CD14-positive monocyte (primary cell): ENCODE measurements at regions not wholly inside any gene's neighbourhood (a gene's known extent, or its start where the extent isn't known, plus 50 kb on each side); places are given as distances from the start of the nearest gene placed in this dataset.

Source experiments
- DNase-seq, 3 donors: peaks; one replicate each; pipeline ENCODE4 v3.0.0-alpha.2; 2011 to 2022
- H2AFZ ChIP-seq: 2 replicates; pipeline ENCODE4 v1.6.0; 2012; ENCODE audit warnings: mild to moderate bottlenecking, low read depth, low read length, inconsistent platforms; ENCODE audit not compliant: insufficient read depth, poor library complexity, severe bottlenecking
- H3K27ac ChIP-seq, 2 donors: 1 replicate in 1 of 2; 2 replicates in 1 of 2; pipeline ENCODE4 v1.5.1; 2012 to 2013; ENCODE audit warnings: low read length in 2 of 2, control low read depth in 1 of 2, inconsistent platforms in 1 of 2, low read depth in 1 of 2, mild to moderate bottlenecking in 1 of 2
- H3K27me3 ChIP-seq, 2 donors: one replicate each; pipeline versions ENCODE4 v1.6.0 to v1.6.1; 2011 to 2013; ENCODE audit warnings: low read length in 2 of 2; ENCODE audit not compliant: control insufficient read depth in 2 of 2, insufficient read depth in 2 of 2
- H3K36me3 ChIP-seq, 2 donors: replicated peaks in 1 of 2; 1 replicate in 1 of 2; 2 replicates in 1 of 2; pipeline versions ENCODE4 v1.5.1 to v1.6.1; 2012 to 2013; ENCODE audit warnings: low read length in 2 of 2, control low read depth in 1 of 2, inconsistent platforms in 1 of 2, mild to moderate bottlenecking in 1 of 2; ENCODE audit not compliant: insufficient read depth in 2 of 2, control insufficient read depth in 1 of 2
- H3K4me1 ChIP-seq, 2 donors: 1 replicate in 1 of 2; 2 replicates in 1 of 2; pipeline versions ENCODE4 v1.5.1 to v1.6.1; 2012 to 2013; ENCODE audit warnings: low read length in 2 of 2, control low read depth in 1 of 2, inconsistent platforms in 1 of 2, mild to moderate bottlenecking in 1 of 2, moderate library complexity in 1 of 2; ENCODE audit not compliant: insufficient read depth in 2 of 2, control insufficient read depth in 1 of 2
- H3K4me2 ChIP-seq: replicated peaks from 2 replicates; pipeline ENCODE3; 2012; ENCODE audit warnings: low read length, moderate library complexity, mild to moderate bottlenecking; ENCODE audit not compliant: poor library complexity, severe bottlenecking; ENCODE audit errors: extremely low read depth
- H3K4me3 ChIP-seq, 3 experiments: fragments of 200-600 bp in 1 of 3; sonication (generic) in 1 of 3; replicated peaks in 1 of 3; 1 replicate in 2 of 3; 2 replicates in 1 of 3; pipeline ENCODE4 v1.5.1; 2011 to 2013; ENCODE audit warnings: low read length in 3 of 3, mild to moderate bottlenecking in 3 of 3, control low read depth in 2 of 3, low read depth in 2 of 3, inconsistent platforms in 1 of 3, moderate library complexity in 1 of 3
- H3K79me2 ChIP-seq: 2 replicates; pipeline ENCODE4 v1.6.0; 2012; ENCODE audit warnings: mild to moderate bottlenecking, control low read depth, inconsistent platforms, low read length, moderate library complexity; ENCODE audit not compliant: insufficient read depth
- H3K9ac ChIP-seq: 2 replicates; pipeline ENCODE4 v1.6.0; 2017; ENCODE audit warnings: low read length, mild to moderate bottlenecking; ENCODE audit not compliant: insufficient read depth, poor library complexity, severe bottlenecking
- H3K9me3 ChIP-seq, 2 donors: replicated peaks in 1 of 2; 1 replicate in 1 of 2; 2 replicates in 1 of 2; pipeline versions ENCODE4 v1.5.1 to v1.6.1; 2012 to 2013; ENCODE audit warnings: low read length in 2 of 2, control low read depth in 1 of 2; ENCODE audit not compliant: control insufficient read depth in 1 of 2, insufficient read depth in 1 of 2
- H4K20me1 ChIP-seq: 2 replicates; pipeline ENCODE4 v1.6.0; 2012; ENCODE audit warnings: mild to moderate bottlenecking, low read length, control low read depth, moderate library complexity; ENCODE audit not compliant: insufficient read depth
- H3K27ac Mint-ChIP-seq, 7 donors: one replicate each; pipeline ENCODE4 v1.8.0; 2020; ENCODE audit warnings: mild to moderate bottlenecking in 7 of 7, mixed read lengths in 7 of 7, moderate library complexity in 6 of 7, inconsistent platforms in 2 of 7
- H3K27me3 Mint-ChIP-seq, 3 donors: one replicate each; pipeline ENCODE4 v1.8.0; 2021 to 2022; ENCODE audit warnings: low read depth in 3 of 3, mild to moderate bottlenecking in 3 of 3, mixed read lengths in 3 of 3, moderate library complexity in 3 of 3, inconsistent platforms in 1 of 3
- H3K36me3 Mint-ChIP-seq, 2 donors: one replicate each; pipeline ENCODE4 v1.8.0; 2020; ENCODE audit warnings: mixed read lengths in 2 of 2, inconsistent platforms in 1 of 2, mild to moderate bottlenecking in 1 of 2
- H3K4me1 Mint-ChIP-seq: one replicate; pipeline ENCODE4 v1.8.0; 2020; ENCODE audit warnings: mild to moderate bottlenecking, mixed read lengths
- H3K4me3 Mint-ChIP-seq, 2 donors: one replicate each; pipeline ENCODE4 v1.8.0; 2020; ENCODE audit warnings: mild to moderate bottlenecking in 2 of 2, mixed read lengths in 2 of 2, moderate library complexity in 1 of 2
- H3K9me3 Mint-ChIP-seq, 7 donors: one replicate each; pipeline ENCODE4 v1.8.0; 2020 to 2022; ENCODE audit warnings: mixed read lengths in 7 of 7, mild to moderate bottlenecking in 6 of 7, moderate library complexity in 6 of 7, inconsistent platforms in 2 of 7
- CTCF ChIP-seq: fragments of 200-600 bp; IDR thresholded peaks from one replicate; pipeline ENCODE4 v1.8.0; 2022; ENCODE audit warnings: antibody characterized with exemption, mild to moderate bottlenecking
- WGBS: methylation state at CpG from one replicate; pipeline ENCODE4 v1.1.5; 2013; ENCODE audit warnings: missing lambda C conversion rate; ENCODE audit not compliant: insufficient coverage; 5-methylcytosine and 5-hydroxymethylcytosine counted together
- intact Hi-C, 2 donors: fragments of 100-400 bp; cut with micrococcal nuclease; formaldehyde crosslinking; loops; one replicate each; pipeline versions ENCODE4 v1.15.0 to v1.15.1; 2023

GRCh38 chr5:101535626-101536025 lies 632.5 kb upstream of the ST8SIA4 start:
- Histone ChIP-seq H3K79me2 (no peaks in the 10 kb centered on the region), H3K27ac (no peak overlapping the region), H3K9me3 (peaks cover 8 to 10% of the 10 kb centered on the region in 2 donors), H3K4me3 (no peak overlapping the region), H3K36me3 (no peaks in the 10 kb centered on the region), H3K27me3 (no peaks in the 10 kb centered on the region), H3K4me1 (no peaks in the 10 kb centered on the region), H3K9ac (no peak overlapping the region), H3K4me2 (no peak overlapping the region), H2AFZ (no peak overlapping the region), H4K20me1 (no peaks in the 10 kb centered on the region)
- Mint-ChIP-seq H3K9me3 (peaks cover 9 to 24% (median 15%) of the 10 kb centered on the region in 7 donors), H3K4me1 (peaks cover 4% of the 10 kb centered on the region), H3K27me3 (peaks cover 0 to 3% (median 0%) of the 10 kb centered on the region in 3 donors), H3K36me3 (no peaks in the 10 kb centered on the region), H3K27ac (no peak overlapping the region), H3K4me3 (no peak overlapping the region)
- intact Hi-C loops, result no loop called here
- no peak for DNase-seq
- TF ChIP-seq CTCF, result no peak
- WGBS, result 60% methylated on average over 1 of the region's 1 CpG

GRCh38 chr5:101534491-101535110 lies 631.5 kb upstream of the ST8SIA4 start:
- peaks cover 4% of the 10 kb centered on the region for H3K4me1 Mint-ChIP-seq
- no peak for TF ChIP-seq CTCF
- no peak for DNase-seq
- no peak overlapping the region for H3K9ac ChIP-seq
- 38% methylated on average over 1 of the region's 6 CpGs for WGBS
- intact Hi-C loops, result no loop called here
- H3K9me3 ChIP-seq, result peaks cover 9 to 11% of the 10 kb centered on the region in 2 donors
- peaks cover 19 to 32% (median 24%) of the 10 kb centered on the region in 7 donors for H3K9me3 Mint-ChIP-seq
- no peak overlapping the region for H2AFZ ChIP-seq
- H3K27me3 Mint-ChIP-seq, result peaks cover 0 to 3% (median 0%) of the 10 kb centered on the region in 3 donors
- no peaks in the 10 kb centered on the region for H3K79me2 ChIP-seq
- H3K4me2 ChIP-seq, result no peak overlapping the region
- H3K4me3 ChIP-seq, result no peak overlapping the region
- H4K20me1 ChIP-seq, result no peaks in the 10 kb centered on the region
- H3K36me3 Mint-ChIP-seq, result no peaks in the 10 kb centered on the region
- H3K27ac ChIP-seq, result no peak overlapping the region
- no peaks in the 10 kb centered on the region for H3K27me3 ChIP-seq
- no peak overlapping the region for H3K4me3 Mint-ChIP-seq
- H3K4me1 ChIP-seq, result no peaks in the 10 kb centered on the region
- no peak overlapping the region for H3K27ac Mint-ChIP-seq
- no peaks in the 10 kb centered on the region for H3K36me3 ChIP-seq
